NAMALWA (cell line): ENCODE measurements at regions not wholly inside any gene's neighbourhood (a gene's known extent, or its start where the extent isn't known, plus 50 kb on each side); places are given as distances from the start of the nearest gene placed in this dataset.
A peak's percentile ranks its signal among the peaks of the same experiment; 100 is the strongest.

Source experiments
- DNase-seq: peaks from one replicate; pipeline ENCODE4 v3.0.0-alpha.2; 2015; ENCODE audit warnings: low spot score

- DNase-seq, result no peak
These were observed 144.7 kb upstream of the SOX9 start for GRCh38 chr17:71976011-71976649.

- DNase-seq, result no peak
These were observed 142.4 kb upstream of the SOX9 start for GRCh38 chr17:71978435-71978834.

GRCh38 chr17:71980171-71980570 lies 140.6 kb upstream of the SOX9 start:
- DNase-seq, result no peak

GRCh38 chr17:71983828-71984227 lies 137.0 kb upstream of the SOX9 start:
- DNase-seq, result no peak

- no peak for DNase-seq
These were observed 135.4 kb upstream of the SOX9 start for GRCh38 chr17:71985111-71986039.

GRCh38 chr17:71986886-71987285 lies 133.9 kb upstream of the SOX9 start:
- no peak for DNase-seq

- peak; percentile 2 for DNase-seq
These were observed 133.2 kb upstream of the SOX9 start for GRCh38 chr17:71987634-71988033.

- DNase-seq, result no peak
These were observed 131.7 kb upstream of the SOX9 start for GRCh38 chr17:71989117-71989516.

GRCh38 chr17:71993363-71993762 lies 127.5 kb upstream of the SOX9 start:
- DNase-seq, result no peak

GRCh38 chr17:71995590-71995989 lies 125.2 kb upstream of the SOX9 start:
- DNase-seq, result no peak

- DNase-seq, result no peak
These were observed 116.8 kb upstream of the SOX9 start for GRCh38 chr17:72004011-72004427.

- no peak for DNase-seq
These were observed 116.0 kb upstream of the SOX9 start for GRCh38 chr17:72004611-72005331.

GRCh38 chr17:72005332-72006163 lies 115.3 kb upstream of the SOX9 start:
- no peak for DNase-seq

GRCh38 chr17:72008236-72008876 lies 112.5 kb upstream of the SOX9 start:
- DNase-seq, result no peak

- no peak for DNase-seq
These were observed 109.3 kb upstream of the SOX9 start for GRCh38 chr17:72011561-72011960.

- peak; percentile 70 for DNase-seq
These were observed 99.3 kb upstream of the SOX9 start for GRCh38 chr17:72021417-72022041.

- DNase-seq, result peak; percentile 37
These were observed 98.2 kb upstream of the SOX9 start for GRCh38 chr17:72022328-72023275.

- peak; percentile 16 for DNase-seq
These were observed 96.4 kb upstream of the SOX9 start for GRCh38 chr17:72024457-72024856.

- DNase-seq, result peak; percentile 30
These were observed 95.7 kb upstream of the SOX9 start for GRCh38 chr17:72025113-72025512.
